Osteocyte (in vitro differentiated cells): ENCODE measurements at regions not wholly inside any gene's neighbourhood (a gene's known extent, or its start where the extent isn't known, plus 50 kb on each side); places are given as distances from the start of the nearest gene placed in this dataset.
"Not testable (repeated sequence)": the region's sequence is repeated elsewhere in the genome, so short reads cannot be mapped to it uniquely, and the experiment has no call there.

Source experiments
- DNase-seq: peaks from one replicate; pipeline ENCODE4 v3.0.0; 2021; ENCODE audit warnings: mixed read lengths; ENCODE audit not compliant: unreplicated experiment; ENCODE audit errors: extremely low spot score
- H3K27ac Mint-ChIP-seq: one replicate; pipeline ENCODE4 v1.8.0; 2021; ENCODE audit warnings: mild to moderate bottlenecking, mixed read lengths; ENCODE audit not compliant: unreplicated experiment
- H3K27me3 Mint-ChIP-seq: one replicate; pipeline ENCODE4 v1.8.0; 2021; ENCODE audit warnings: mixed read lengths; ENCODE audit not compliant: unreplicated experiment
- H3K36me3 Mint-ChIP-seq: one replicate; pipeline ENCODE4 v1.8.0; 2021; ENCODE audit warnings: mixed read lengths; ENCODE audit not compliant: unreplicated experiment
- H3K4me1 Mint-ChIP-seq: one replicate; pipeline ENCODE4 v1.8.0; 2021; ENCODE audit warnings: mixed read lengths; ENCODE audit not compliant: unreplicated experiment
- H3K4me3 Mint-ChIP-seq: one replicate; pipeline ENCODE4 v1.8.0; 2021; ENCODE audit warnings: mild to moderate bottlenecking, moderate library complexity, mixed read lengths; ENCODE audit not compliant: unreplicated experiment
- H3K9me3 Mint-ChIP-seq: one replicate; pipeline ENCODE4 v1.8.0; 2021; ENCODE audit warnings: mixed read lengths; ENCODE audit not compliant: unreplicated experiment
- TF ChIP-seq, protein P1 (sequence below): fragments of 200-600 bp; sonication (generic); IDR thresholded peaks from 2 replicates; pipeline ENCODE4 v1.5.0; 2021; ENCODE audit warnings: antibody characterized with exemption, mild to moderate bottlenecking, moderate library complexity

DNA sequence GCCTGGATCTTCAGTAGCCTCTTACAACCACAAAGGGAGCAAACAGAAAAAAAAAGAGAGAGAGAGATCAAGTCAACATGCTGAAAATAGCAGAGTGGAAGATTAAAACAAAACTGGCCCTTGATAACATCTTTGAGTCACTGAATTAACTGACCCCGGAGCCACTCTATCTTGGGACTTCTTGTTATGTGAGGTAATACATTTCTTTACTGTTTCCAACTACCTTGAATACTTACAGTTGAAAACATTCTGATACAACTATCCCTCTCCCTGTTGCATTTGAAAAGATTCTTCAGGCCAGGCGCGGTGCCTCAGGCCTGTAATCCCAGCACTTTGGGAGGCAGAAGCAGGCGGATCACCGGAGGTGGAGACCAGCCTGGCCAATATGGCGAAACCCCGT lies 208.1 kb downstream of the MEMO1 start:
- H3K27me3 Mint-ChIP-seq: no peaks in the 10 kb centered on the region
- no peak overlapping the region for H3K4me3 Mint-ChIP-seq
- TF ChIP-seq, protein P1, sequence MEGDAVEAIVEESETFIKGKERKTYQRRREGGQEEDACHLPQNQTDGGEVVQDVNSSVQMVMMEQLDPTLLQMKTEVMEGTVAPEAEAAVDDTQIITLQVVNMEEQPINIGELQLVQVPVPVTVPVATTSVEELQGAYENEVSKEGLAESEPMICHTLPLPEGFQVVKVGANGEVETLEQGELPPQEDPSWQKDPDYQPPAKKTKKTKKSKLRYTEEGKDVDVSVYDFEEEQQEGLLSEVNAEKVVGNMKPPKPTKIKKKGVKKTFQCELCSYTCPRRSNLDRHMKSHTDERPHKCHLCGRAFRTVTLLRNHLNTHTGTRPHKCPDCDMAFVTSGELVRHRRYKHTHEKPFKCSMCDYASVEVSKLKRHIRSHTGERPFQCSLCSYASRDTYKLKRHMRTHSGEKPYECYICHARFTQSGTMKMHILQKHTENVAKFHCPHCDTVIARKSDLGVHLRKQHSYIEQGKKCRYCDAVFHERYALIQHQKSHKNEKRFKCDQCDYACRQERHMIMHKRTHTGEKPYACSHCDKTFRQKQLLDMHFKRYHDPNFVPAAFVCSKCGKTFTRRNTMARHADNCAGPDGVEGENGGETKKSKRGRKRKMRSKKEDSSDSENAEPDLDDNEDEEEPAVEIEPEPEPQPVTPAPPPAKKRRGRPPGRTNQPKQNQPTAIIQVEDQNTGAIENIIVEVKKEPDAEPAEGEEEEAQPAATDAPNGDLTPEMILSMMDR: no peak
- H3K9me3 Mint-ChIP-seq: peaks cover 12% of the 10 kb centered on the region
- no peaks in the 10 kb centered on the region for H3K4me1 Mint-ChIP-seq
- H3K27ac Mint-ChIP-seq: no peak overlapping the region
- H3K36me3 Mint-ChIP-seq: no peaks in the 10 kb centered on the region
- DNase-seq: no peak

- H3K27ac Mint-ChIP-seq, H3K27me3 Mint-ChIP-seq, H3K4me1 Mint-ChIP-seq, H3K36me3 Mint-ChIP-seq, H3K4me3 Mint-ChIP-seq, DNase-seq: not testable (repeated sequence)
- peaks cover 12% of the 10 kb centered on the region for H3K9me3 Mint-ChIP-seq
Observed at GRCh38 chr2:31799282-31799681, 211.5 kb downstream of the MEMO1 start.

DNA sequence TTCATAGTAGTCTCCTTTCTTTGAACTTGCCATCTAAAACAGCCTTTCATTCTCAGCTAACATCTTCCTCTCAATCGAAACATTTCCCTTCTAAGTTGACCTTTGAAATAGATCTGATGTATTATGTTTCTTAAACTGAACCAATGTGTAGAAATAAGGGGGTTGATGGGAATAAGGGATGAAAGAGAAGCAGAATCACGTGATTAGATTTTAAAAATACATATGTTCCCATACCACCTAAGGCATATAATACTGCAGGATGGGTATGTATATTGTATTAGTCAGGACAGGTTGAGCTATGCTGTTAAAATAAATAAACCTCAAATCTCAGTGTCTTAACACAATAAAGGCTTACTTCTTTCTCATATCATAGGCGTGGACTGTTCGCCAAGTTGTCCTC lies 207.5 kb upstream of the SRD5A2 start:
- Mint-ChIP-seq H3K4me3 (no peak overlapping the region), H3K4me1 (no peaks in the 10 kb centered on the region), H3K36me3 (no peaks in the 10 kb centered on the region), H3K9me3 (peaks cover 3% of the 10 kb centered on the region), H3K27me3 (peaks cover 4% of the 10 kb centered on the region), H3K27ac (no peak overlapping the region)
- TF ChIP-seq, protein P1: no peak
- no peak for DNase-seq

GRCh38 chr2:31785876-31786275 lies 205.1 kb upstream of the SRD5A2 start:
- peaks cover 15% of the 10 kb centered on the region for H3K9me3 Mint-ChIP-seq
- no peak overlapping the region for H3K4me3 Mint-ChIP-seq
- TF ChIP-seq, protein P1: no peak
- no peaks in the 10 kb centered on the region for H3K4me1 Mint-ChIP-seq
- DNase-seq: no peak
- no peak overlapping the region for H3K27ac Mint-ChIP-seq
- peaks cover 8% of the 10 kb centered on the region for H3K27me3 Mint-ChIP-seq
- no peaks in the 10 kb centered on the region for H3K36me3 Mint-ChIP-seq

- no peaks in the 10 kb centered on the region for H3K36me3 Mint-ChIP-seq
- TF ChIP-seq, protein P1: no peak
- H3K27me3 Mint-ChIP-seq: peaks cover 9% of the 10 kb centered on the region
- H3K4me3 Mint-ChIP-seq: no peak overlapping the region
- no peak for DNase-seq
- peaks cover 15% of the 10 kb centered on the region for H3K9me3 Mint-ChIP-seq
- H3K27ac Mint-ChIP-seq: no peak overlapping the region
- H3K4me1 Mint-ChIP-seq: no peaks in the 10 kb centered on the region
Observed at GRCh38 chr2:31784868-31785267, 204.1 kb upstream of the SRD5A2 start.

DNA sequence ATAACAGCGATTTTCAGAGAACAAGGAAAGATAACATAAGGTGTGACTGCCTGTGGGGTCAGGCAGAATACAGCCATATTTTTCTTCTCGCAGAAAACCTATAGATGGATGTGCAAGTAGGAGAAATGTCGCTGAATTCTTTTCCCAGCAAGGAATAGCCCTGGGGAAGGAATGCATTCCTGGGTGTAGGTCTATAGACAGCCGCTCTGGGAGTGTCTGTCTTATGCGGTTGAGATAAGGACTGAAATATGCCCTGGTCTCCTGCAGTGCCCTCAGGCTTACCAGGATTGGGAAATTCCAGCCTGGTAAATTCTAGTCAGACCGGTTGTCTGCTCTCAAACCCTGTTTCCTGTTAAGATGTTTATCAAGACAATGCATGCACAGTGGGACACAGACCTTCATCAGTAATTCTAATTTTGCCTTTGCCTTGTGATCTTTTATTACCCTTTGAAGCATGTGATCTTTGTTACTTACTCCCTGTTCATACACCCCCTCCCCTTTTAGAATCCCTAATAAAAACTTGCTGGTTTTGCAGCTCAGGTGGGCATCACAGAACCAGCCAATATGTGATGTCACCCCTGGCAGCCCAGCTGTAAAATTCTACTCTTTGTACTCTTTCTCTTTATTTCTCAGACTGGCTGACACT lies 202.8 kb upstream of the SRD5A2 start:
- peaks cover 15% of the 10 kb centered on the region for H3K9me3 Mint-ChIP-seq
- H3K27ac Mint-ChIP-seq, H3K36me3 Mint-ChIP-seq, DNase-seq, H3K27me3 Mint-ChIP-seq, H3K4me1 Mint-ChIP-seq, H3K4me3 Mint-ChIP-seq: not testable (repeated sequence)
